Bronchial epithelial cell (primary cell): ENCODE measurements at regions not wholly inside any gene's neighbourhood (a gene's known extent, or its start where the extent isn't known, plus 50 kb on each side); places are given as distances from the start of the nearest gene placed in this dataset.
"Not testable (repeated sequence)": the region's sequence is repeated elsewhere in the genome, so short reads cannot be mapped to it uniquely, and the experiment has no call there.

ENCODE experiments used
- DNase-seq: peaks from one replicate; pipeline ENCODE4 v3.0.0-alpha.2; 2010; ENCODE audit warnings: low read depth
- FAIRE-seq: peaks from 2 replicates; lab custom pipeline; 2011; peaks lifted over from hg19 to GRCh38; lab: Jason Lieb, UNC
- H3K27me3 ChIP-seq: 2 replicates; pipeline ENCODE4 v1.5.1; 2011; ENCODE audit warnings: low read length; ENCODE audit not compliant: control insufficient read depth, insufficient read depth
- H3K36me3 ChIP-seq: 2 replicates; pipeline ENCODE4 v1.5.1; 2011; ENCODE audit warnings: low read length; ENCODE audit not compliant: control insufficient read depth, insufficient read depth
- H3K4me3 ChIP-seq: 2 replicates; pipeline ENCODE4 v1.5.1; 2011; ENCODE audit warnings: mild to moderate bottlenecking, low read depth, low read length, control low read depth
- CTCF ChIP-seq: IDR thresholded peaks from 2 replicates; pipeline ENCODE4 v1.5.1; 2011; ENCODE audit warnings: mild to moderate bottlenecking, moderate library complexity, low read length, control low read depth, inconsistent platforms; ENCODE audit not compliant: insufficient read depth, severe bottlenecking

GRCh38 chr10:42533866-42534265 is 104.5 kb downstream of the ZNF33B start:
- not testable (repeated sequence) for H3K36me3 ChIP-seq, FAIRE-seq, H3K27me3 ChIP-seq, H3K4me3 ChIP-seq, DNase-seq

- Histone ChIP-seq H3K4me3 (no peak overlapping the region), H3K27me3 (no peaks in the 10 kb centered on the region), H3K36me3 (no peaks in the 10 kb centered on the region)
- FAIRE-seq (no peak), DNase-seq (no peak)
- TF ChIP-seq CTCF: no peak
Measured at GRCh38 chr10:42532996-42533395, 105.4 kb downstream of the ZNF33B start.

DNA sequence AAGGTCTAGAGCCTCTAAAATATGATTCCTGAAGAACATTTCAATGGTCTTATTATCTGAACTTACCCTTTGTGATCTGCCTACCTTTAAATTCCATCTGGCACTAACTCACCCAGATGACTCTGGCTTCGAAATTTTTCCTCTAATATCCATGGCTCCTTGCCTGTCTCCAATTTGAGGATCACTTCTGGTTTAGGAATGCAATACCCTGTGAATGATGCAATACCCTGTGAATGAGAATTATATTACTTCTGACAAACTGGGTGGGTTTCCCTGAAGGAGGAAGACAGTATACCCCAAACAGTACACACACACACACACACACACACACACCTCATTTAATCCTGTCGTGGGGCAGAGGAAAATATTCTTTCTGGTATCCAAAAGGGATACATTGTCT is 115.3 kb downstream of the ZNF33B start:
- DNase-seq (no peak), FAIRE-seq (no peak)
- Histone ChIP-seq H3K36me3 (no peaks in the 10 kb centered on the region), H3K4me3 (no peak overlapping the region), H3K27me3 (no peaks in the 10 kb centered on the region)
- TF ChIP-seq CTCF: no peak

DNA sequence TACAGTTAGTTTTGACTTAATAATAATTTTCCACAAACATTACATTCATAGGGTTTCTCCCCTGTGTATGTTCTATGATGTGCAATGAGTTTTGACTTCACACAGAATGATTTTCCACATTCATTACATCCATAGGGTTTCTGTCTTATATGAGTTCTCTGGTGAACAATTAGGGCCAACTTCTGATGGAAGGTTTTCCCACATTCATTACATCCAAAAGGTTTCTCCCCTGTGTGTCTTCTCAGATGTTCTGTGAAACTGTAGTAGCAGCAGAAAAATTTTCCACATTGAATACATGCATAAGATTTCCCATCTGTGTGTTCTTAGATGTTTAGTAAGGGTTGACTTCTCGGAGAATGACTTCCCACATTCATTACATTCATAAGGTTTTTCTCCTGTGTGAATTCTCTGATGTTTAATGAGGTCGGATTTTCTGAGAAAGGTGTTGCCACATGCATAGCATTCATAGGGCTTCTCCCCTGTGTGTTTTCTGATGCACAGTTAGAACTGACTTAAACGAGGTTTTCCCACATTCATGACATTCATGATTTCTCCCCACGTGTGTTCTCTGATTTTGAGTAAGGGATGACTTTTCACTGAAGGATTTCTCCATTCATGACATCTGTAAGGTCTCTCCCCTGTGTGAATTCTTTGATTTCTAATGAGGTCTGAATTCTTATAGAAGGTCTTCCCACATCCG is 118.5 kb downstream of the ZNF33B start:
- H3K4me3 ChIP-seq: no peak overlapping the region
- TF ChIP-seq CTCF: no peak
- no peaks in the 10 kb centered on the region for H3K36me3 ChIP-seq
- no peak for DNase-seq
- peak; percentile 18 for FAIRE-seq
- H3K27me3 ChIP-seq: no peaks in the 10 kb centered on the region

DNA sequence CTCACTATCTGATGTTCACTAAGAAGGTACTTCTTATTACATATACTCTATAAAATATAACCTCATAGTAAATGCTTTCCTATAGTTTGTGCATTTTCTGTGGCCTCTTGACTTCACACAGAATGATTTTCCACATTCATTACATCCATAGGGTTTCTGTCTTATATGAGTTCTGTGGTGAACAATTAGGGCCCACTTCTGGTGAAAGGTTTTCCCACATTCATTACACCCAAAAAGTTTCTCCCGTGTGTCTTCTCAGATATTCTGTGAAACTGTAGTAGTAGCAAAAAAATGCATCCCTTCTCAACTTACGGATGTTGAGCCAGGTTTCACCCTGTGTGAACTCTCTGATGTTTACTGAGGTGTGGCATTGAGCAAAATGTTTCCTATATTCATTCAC is 119.3 kb downstream of the ZNF33B start:
- no peaks in the 10 kb centered on the region for H3K27me3 ChIP-seq
- no peak overlapping the region for H3K4me3 ChIP-seq
- FAIRE-seq (no peak), DNase-seq (no peak)
- no peaks in the 10 kb centered on the region for H3K36me3 ChIP-seq
- TF ChIP-seq CTCF: no peak

DNA sequence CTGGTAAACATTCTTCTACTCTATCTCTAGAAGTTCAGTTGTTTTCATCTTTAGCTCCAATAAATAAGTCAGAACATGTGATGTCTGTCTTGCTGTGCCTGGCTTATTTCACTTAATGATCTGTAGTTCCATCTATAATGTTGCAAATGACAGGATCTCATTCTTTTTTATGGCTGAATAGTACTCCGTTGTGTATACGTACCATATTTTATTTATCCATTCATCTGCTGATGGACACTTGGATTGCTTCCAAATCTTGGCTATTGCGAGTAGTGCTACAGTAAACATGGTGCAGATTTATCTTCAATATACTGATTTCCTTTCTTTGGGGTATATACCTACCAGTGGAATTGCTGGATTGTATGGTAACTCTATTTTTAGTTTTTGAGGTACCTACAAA is 124.4 kb downstream of the ZNF33B start:
- FAIRE-seq (no peak), DNase-seq (no peak)
- TF ChIP-seq CTCF: no peak
- Histone ChIP-seq H3K36me3 (no peaks in the 10 kb centered on the region), H3K4me3 (no peak overlapping the region), H3K27me3 (no peaks in the 10 kb centered on the region)
